Body of pancreas (tissue), 4 donors: ENCODE measurements at regions not wholly inside any gene's neighbourhood (a gene's known extent, or its start where the extent isn't known, plus 50 kb on each side); places are given as distances from the start of the nearest gene placed in this dataset.

Experiments
- ATAC-seq: fragments of 150-250 bp; one replicate; pipeline ENCODE4 v1.9.1; 2016
- DNase-seq, 4 donors: peaks; one replicate each; pipeline ENCODE4 v3.0.0-alpha.2; 2019
- H3K27ac ChIP-seq, 4 donors: fragments of 200-600 bp; sonication (generic); 1 replicate in 3 of 4; 2 replicates in 1 of 4; pipeline versions ENCODE4 v1.5.1 to v1.6.1; 2016 to 2019; ENCODE audit warnings: mild to moderate bottlenecking in 1 of 4, mixed read lengths in 1 of 4, moderate library complexity in 1 of 4
- H3K27me3 ChIP-seq, 2 donors: fragments of 200-600 bp; sonication (generic); one replicate each; pipeline ENCODE4 v1.6.0; 2016; ENCODE audit warnings: mild to moderate bottlenecking in 1 of 2
- H3K36me3 ChIP-seq, 2 donors: fragments of 200-600 bp; sonication (generic); replicated peaks in 1 of 2; 2 replicates each; pipeline ENCODE4 v1.5.1; 2016; ENCODE audit warnings: low read depth in 2 of 2; ENCODE audit not compliant: insufficient read depth in 1 of 2
- H3K4me1 ChIP-seq: fragments of 200-600 bp; sonication (generic); one replicate; pipeline ENCODE4 v1.6.0; 2016
- H3K4me3 ChIP-seq, 2 donors: fragments of 200-600 bp; sonication (generic); 1 replicate in 1 of 2; 2 replicates in 1 of 2; pipeline ENCODE4 v1.5.1; 2016 to 2019
- H3K9me3 ChIP-seq, 3 donors: fragments of 200-600 bp; sonication (generic); 1 replicate in 2 of 3; 2 replicates in 1 of 3; pipeline ENCODE4 v1.5.1; 2016
- POLR2A ChIP-seq, 3 donors: fragments of 450-650 bp; IDR thresholded peaks; one replicate each; pipeline ENCODE4 v1.6.1; 2016; ENCODE audit warnings: antibody characterized with exemption in 3 of 3, mild to moderate bottlenecking in 2 of 3
- WGBS, 2 donors: methylation state at CpG; one replicate each; pipeline ENCODE4 v1.1.5; 2017; 5-methylcytosine and 5-hydroxymethylcytosine counted together
- intact Hi-C: fragments of 100-400 bp; cut with DNase I; formaldehyde crosslinking; loops from one replicate; pipeline ENCODE4 v1.15.1; 2023
- TF ChIP-seq, protein P1 (sequence below), 7 experiments: fragments of 450-650 bp in 4 of 7; fragments of 200-600 bp in 3 of 7; sonication (generic) in 3 of 7; IDR thresholded peaks; one replicate each; pipeline ENCODE4 v1.5.1; 2016 to 2019; ENCODE audit warnings: antibody characterized with exemption in 7 of 7

DNA sequence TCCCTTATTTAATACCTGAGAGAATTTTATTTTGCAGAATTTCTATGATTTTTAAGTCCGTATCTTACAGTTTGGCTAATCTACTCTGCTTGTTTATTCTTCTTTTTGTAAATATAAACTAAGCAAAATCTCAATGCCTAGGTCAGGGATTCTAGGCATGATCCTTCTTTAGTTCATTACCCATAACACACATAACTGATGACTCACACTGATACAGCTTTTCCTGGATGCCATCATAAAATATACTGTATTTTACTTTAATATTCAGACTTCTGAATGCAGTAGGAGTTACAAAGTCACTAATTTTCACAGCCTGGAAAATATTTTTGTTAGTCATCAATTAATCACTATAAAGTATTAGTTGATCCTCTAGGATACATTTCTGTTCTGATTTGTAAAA lies 898.2 kb upstream of the RAG2 start:
- no peaks in the 10 kb centered on the region for H3K9me3 ChIP-seq
- intact Hi-C loops, result no loop called here
- H3K27ac ChIP-seq, result no peak overlapping the region
- TF ChIP-seq, protein P1, sequence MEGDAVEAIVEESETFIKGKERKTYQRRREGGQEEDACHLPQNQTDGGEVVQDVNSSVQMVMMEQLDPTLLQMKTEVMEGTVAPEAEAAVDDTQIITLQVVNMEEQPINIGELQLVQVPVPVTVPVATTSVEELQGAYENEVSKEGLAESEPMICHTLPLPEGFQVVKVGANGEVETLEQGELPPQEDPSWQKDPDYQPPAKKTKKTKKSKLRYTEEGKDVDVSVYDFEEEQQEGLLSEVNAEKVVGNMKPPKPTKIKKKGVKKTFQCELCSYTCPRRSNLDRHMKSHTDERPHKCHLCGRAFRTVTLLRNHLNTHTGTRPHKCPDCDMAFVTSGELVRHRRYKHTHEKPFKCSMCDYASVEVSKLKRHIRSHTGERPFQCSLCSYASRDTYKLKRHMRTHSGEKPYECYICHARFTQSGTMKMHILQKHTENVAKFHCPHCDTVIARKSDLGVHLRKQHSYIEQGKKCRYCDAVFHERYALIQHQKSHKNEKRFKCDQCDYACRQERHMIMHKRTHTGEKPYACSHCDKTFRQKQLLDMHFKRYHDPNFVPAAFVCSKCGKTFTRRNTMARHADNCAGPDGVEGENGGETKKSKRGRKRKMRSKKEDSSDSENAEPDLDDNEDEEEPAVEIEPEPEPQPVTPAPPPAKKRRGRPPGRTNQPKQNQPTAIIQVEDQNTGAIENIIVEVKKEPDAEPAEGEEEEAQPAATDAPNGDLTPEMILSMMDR (IDR thresholded peaks at IDR 0.05), result no peak
- no peak for TF ChIP-seq POLR2A (IDR thresholded peaks at IDR 0.05)
- H3K27me3 ChIP-seq, result no peaks in the 10 kb centered on the region
- H3K4me3 ChIP-seq, result no peak overlapping the region
- H3K36me3 ChIP-seq, result no peaks in the 10 kb centered on the region
- WGBS, 2 donors, result 60 to 61% methylated on average over 1 of the region's 1 CpG
- DNase-seq, result no peak
- no peaks in the 10 kb centered on the region for H3K4me1 ChIP-seq
- ATAC-seq, result no peak

DNA sequence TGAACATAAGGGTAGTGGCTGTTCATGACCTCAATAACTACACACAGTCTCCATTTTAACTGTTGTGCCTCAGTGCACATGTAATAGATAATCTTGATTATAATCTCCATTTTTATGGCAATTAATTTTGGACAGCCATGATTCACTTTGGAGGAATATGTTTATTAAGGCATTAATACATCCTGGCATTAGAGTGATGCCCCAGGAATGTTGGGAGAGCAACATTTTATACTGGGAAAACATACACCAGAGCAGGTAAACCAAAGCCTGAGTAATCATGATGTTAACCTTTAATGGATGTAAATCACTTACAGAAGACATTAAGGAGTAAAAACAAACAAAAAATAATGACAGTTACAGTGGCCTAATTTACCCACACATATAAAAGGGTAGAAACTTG lies 886.3 kb upstream of the RAG2 start:
- intact Hi-C loops, result no loop called here
- Histone ChIP-seq H3K4me3 (no peak overlapping the region), H3K36me3 (no peaks in the 10 kb centered on the region), H3K9me3 (no peaks in the 10 kb centered on the region), H3K27ac (no peak overlapping the region), H3K4me1 (no peaks in the 10 kb centered on the region), H3K27me3 (no peaks in the 10 kb centered on the region)
- no peak for DNase-seq
- TF ChIP-seq POLR2A (IDR thresholded peaks at IDR 0.05), result no peak
- TF ChIP-seq, protein P1 (IDR thresholded peaks at IDR 0.05), result no peak
- no peak for ATAC-seq

DNA sequence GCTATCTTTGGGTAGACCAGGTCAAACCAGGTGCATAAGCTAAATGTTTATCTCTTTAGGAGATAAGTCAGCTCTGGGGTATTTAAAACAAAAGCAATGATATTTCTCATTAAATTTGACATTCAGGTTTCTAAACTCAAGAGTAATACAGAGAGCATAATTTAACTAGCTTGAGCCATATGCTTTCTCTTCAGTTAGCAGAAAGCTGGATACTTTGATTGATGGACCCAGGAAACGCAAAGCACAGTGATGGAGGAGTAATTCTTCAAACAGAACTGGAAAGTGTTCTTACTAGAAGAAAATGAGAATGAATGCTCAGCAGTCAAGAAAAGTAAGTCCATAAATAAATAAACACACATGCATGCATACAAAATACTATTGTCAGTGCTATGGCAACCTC lies 885.7 kb upstream of the RAG2 start:
- no peaks in the 10 kb centered on the region for H3K4me1 ChIP-seq
- DNase-seq (no peak), ATAC-seq (no peak)
- H3K27me3 ChIP-seq, result no peaks in the 10 kb centered on the region
- WGBS, 2 donors, result 61 to 67% methylated on average over 1 of the region's 1 CpG
- no peak overlapping the region for H3K27ac ChIP-seq
- intact Hi-C loops, result no loop called here
- no peak overlapping the region for H3K4me3 ChIP-seq
- no peaks in the 10 kb centered on the region for H3K36me3 ChIP-seq
- no peaks in the 10 kb centered on the region for H3K9me3 ChIP-seq
- TF ChIP-seq, protein P1 (IDR thresholded peaks at IDR 0.05), result no peak
- TF ChIP-seq POLR2A (IDR thresholded peaks at IDR 0.05), result no peak

DNA sequence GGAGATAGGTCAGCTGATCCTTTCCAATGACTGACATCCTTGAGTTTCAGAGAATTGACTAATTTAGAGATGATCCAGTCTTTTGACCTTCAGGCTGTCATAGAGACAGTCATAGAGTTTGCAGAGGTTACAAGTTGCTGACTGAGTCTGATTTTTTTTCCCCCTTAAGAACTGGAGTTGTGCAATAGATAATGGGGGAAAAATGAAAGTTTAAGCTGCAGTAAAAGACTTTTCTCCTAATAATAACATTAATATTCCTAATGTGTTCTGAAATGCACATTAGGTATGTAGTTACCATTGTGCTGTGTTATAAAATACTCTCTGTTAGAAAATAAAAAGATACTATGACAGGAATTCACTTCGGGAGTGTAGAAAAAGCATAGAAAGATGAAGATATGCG lies 876.9 kb upstream of the RAG2 start:
- no peak overlapping the region for H3K4me3 ChIP-seq
- TF ChIP-seq, protein P1 (IDR thresholded peaks at IDR 0.05), result no peak
- no peak for TF ChIP-seq POLR2A (IDR thresholded peaks at IDR 0.05)
- intact Hi-C loops, result no loop called here
- no peak for ATAC-seq
- no peaks in the 10 kb centered on the region for H3K4me1 ChIP-seq
- H3K9me3 ChIP-seq, result no peaks in the 10 kb centered on the region
- no peaks in the 10 kb centered on the region for H3K27me3 ChIP-seq
- H3K27ac ChIP-seq, result no peak overlapping the region
- DNase-seq, result no peak
- H3K36me3 ChIP-seq, result no peaks in the 10 kb centered on the region
- WGBS, 2 donors, result 28 to 46% methylated on average over 2 of the region's 2 CpGs

DNA sequence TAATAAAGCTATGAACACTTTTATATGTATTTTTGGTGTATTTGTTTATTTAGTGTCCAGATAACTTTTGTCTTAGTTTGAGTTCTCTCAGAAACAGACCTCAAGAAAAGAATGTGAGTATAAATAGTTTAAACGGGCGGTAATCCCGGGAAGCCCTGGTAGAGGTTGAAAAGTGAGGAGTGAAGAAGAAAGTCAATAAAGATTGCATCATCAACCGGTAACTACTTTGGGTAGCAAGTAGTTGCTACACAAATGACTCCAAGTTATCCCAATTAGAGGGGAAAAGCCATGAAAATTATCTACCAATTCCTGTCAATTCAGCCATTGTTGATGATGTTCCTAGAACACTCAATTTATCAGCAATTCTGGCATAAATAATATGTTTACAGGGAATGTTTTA lies 870.3 kb upstream of the RAG2 start:
- Histone ChIP-seq H3K4me1 (no peaks in the 10 kb centered on the region), H3K4me3 (no peak overlapping the region), H3K27me3 (no peaks in the 10 kb centered on the region), H3K36me3 (no peaks in the 10 kb centered on the region), H3K27ac (no peak overlapping the region), H3K9me3 (no peaks in the 10 kb centered on the region)
- no peak for DNase-seq
- ATAC-seq, result no peak
- intact Hi-C loops, result no loop called here
- WGBS, 2 donors, result 57 to 76% methylated on average over 4 of the region's 4 CpGs
- no peak for TF ChIP-seq POLR2A (IDR thresholded peaks at IDR 0.05)
- TF ChIP-seq, protein P1 (IDR thresholded peaks at IDR 0.05), result no peak
